PC-3 (cell line): ENCODE measurements at regions not wholly inside any gene's neighbourhood (a gene's known extent, or its start where the extent isn't known, plus 50 kb on each side); places are given as distances from the start of the nearest gene placed in this dataset.

Source experiments
- ATAC-seq: fragments of 200-7000 bp; cut with Tn5 transposase; 2 replicates; pipeline ENCODE4 v1.9.1; 2020; ENCODE audit warnings: mild to moderate bottlenecking, moderate library complexity
- BruUV-seq: library from RNA; stranded (reverse); fragments of 400-500 nt; replicated peaks from 2 replicates; lab custom pipeline; 2021; lab: Mats Ljungman, UMichigan
- CTCF ChIA-PET: fragments of 300-600 bp; sonication (Branson Sonifier 250); formaldehyde crosslinking; loops from one replicate; lab custom pipeline; 2022; ENCODE audit warnings: antibody characterized with exemption; lab: Charles Lee
- POLR2A ChIA-PET: fragments of 300-600 bp; sonication (Branson Sonifier 250); formaldehyde crosslinking; loops from one replicate; lab custom pipeline; 2022; ENCODE audit warnings: antibody characterized with exemption; ENCODE audit not compliant: unreplicated experiment; lab: Charles Lee
- DNase-seq: peaks from one replicate; pipeline ENCODE4 v3.0.0-alpha.2; 2015
- H2AFZ ChIP-seq: fragments of 300-600 bp; sonication (generic); 2 replicates; pipeline ENCODE4 v1.6.0; 2016; ENCODE audit warnings: antibody characterized with exemption, low read length
- H3F3A ChIP-seq: fragments of 300-600 bp; sonication (generic); one replicate; pipeline ENCODE4 v1.6.0; 2017; ENCODE audit warnings: antibody characterized with exemption, low read length, control low read depth, mild to moderate bottlenecking; ENCODE audit not compliant: unreplicated experiment
- H3K27ac ChIP-seq: fragments of 300-600 bp; sonication (generic); 2 replicates; pipeline ENCODE4 v1.5.1; 2016; ENCODE audit warnings: mild to moderate bottlenecking, low read length
- H3K27me3 ChIP-seq: fragments of 300-600 bp; sonication (generic); 2 replicates; pipeline ENCODE4 v1.6.1; 2016; ENCODE audit warnings: low read length, mixed read lengths
- H3K36me3 ChIP-seq: fragments of 300-600 bp; sonication (generic); 2 replicates; pipeline ENCODE4 v1.6.1; 2016; ENCODE audit warnings: low read depth, mixed run types, low read length, mixed read lengths
- H3K4me1 ChIP-seq: fragments of 300-600 bp; sonication (generic); 2 replicates; pipeline ENCODE4 v1.5.1; 2016; ENCODE audit warnings: low read length; ENCODE audit not compliant: insufficient read depth
- H3K4me2 ChIP-seq: fragments of 300-600 bp; sonication (generic); 2 replicates; pipeline ENCODE4 v1.6.0; 2016; ENCODE audit warnings: low read length
- H3K4me3 ChIP-seq: fragments of 300-600 bp; sonication (generic); 2 replicates; pipeline ENCODE4 v1.5.1; 2016; ENCODE audit warnings: mild to moderate bottlenecking, low read length, mixed read lengths
- H3K79me2 ChIP-seq: fragments of 300-600 bp; sonication (generic); 2 replicates; pipeline ENCODE4 v1.6.1; 2017; ENCODE audit warnings: low read length, mixed read lengths
- H3K9ac ChIP-seq: fragments of 300-600 bp; sonication (generic); 2 replicates; pipeline ENCODE4 v1.6.0; 2016; ENCODE audit warnings: mild to moderate bottlenecking, low read length
- H3K9me2 ChIP-seq: fragments of 300-600 bp; sonication (generic); replicated peaks from 2 replicates; pipeline ENCODE4 v1.6.1; 2016; ENCODE audit warnings: mixed run types, low read length, mixed read lengths
- H3K9me3 ChIP-seq: fragments of 300-600 bp; sonication (generic); 2 replicates; pipeline ENCODE4 v1.6.1; 2016; ENCODE audit warnings: low read length, mixed read lengths
- H4K20me1 ChIP-seq: fragments of 300-600 bp; sonication (generic); 2 replicates; pipeline ENCODE4 v1.6.1; 2016; ENCODE audit warnings: low read length, mixed read lengths
- EZH2 ChIP-seq: fragments of 300-600 bp; sonication (generic); IDR thresholded peaks from one replicate; pipeline ENCODE4 v1.6.1; 2017; ENCODE audit warnings: antibody characterized with exemption, mild to moderate bottlenecking, low read length; ENCODE audit not compliant: unreplicated experiment
- EZH2phosphoT487 ChIP-seq: fragments of 300-600 bp; sonication (generic); IDR thresholded peaks from 2 replicates; pipeline ENCODE4 v1.6.1; 2018; ENCODE audit warnings: mild to moderate bottlenecking, antibody characterized with exemption, low read length, borderline replicate concordance
- intact Hi-C: fragments of 100-400 bp; cut with micrococcal nuclease; formaldehyde crosslinking; loops from 2 replicates; pipeline ENCODE4 v1.9.0; 2023
- TF ChIP-seq, protein P1 (sequence below): fragments of 300-600 bp; sonication (generic); conservative IDR thresholded peaks from 2 replicates; pipeline ENCODE4 v1.5.1; 2017; ENCODE audit warnings: antibody characterized with exemption, low read depth, mild to moderate bottlenecking, low read length

DNA sequence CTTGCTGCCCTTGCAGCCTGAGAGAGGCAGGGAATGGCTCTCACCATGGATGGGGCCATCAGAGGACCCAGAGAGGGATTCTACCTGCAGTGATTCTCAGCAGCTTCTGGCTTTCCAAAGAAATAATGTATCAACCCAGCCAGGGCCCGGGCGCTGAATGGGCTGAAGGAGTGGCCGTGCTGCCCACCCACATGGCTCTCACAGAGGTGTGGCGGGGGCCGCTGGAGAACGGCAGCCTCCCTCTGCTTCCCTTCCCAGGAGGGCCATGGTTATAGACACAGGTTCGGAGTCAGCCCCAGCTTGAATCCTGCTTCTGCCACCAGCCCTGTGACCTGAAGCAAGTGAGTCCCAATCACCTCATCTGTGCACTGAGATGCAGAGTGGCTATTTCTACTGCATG lies 82.7 kb downstream of the THAP12 start:
- Histone ChIP-seq H3K4me2 (no peak overlapping the region), H3K9ac (no peak overlapping the region), H3K9me2 (no peaks in the 10 kb centered on the region), H3K27ac (no peak overlapping the region), H3F3A (no peaks in the 10 kb centered on the region), H3K79me2 (no peaks in the 10 kb centered on the region), H3K4me1 (no peaks in the 10 kb centered on the region), H3K27me3 (peaks cover 4% of the 10 kb centered on the region; the same call in 1 of the 2 replicates), H3K9me3 (no peaks in the 10 kb centered on the region), H3K4me3 (no peak overlapping the region), H4K20me1 (no peaks in the 10 kb centered on the region), H2AFZ (no peak overlapping the region), H3K36me3 (no peaks in the 10 kb centered on the region)
- BruUV-seq: no TSS peak
- no peak for TF ChIP-seq EZH2phosphoT487
- TF ChIP-seq, protein P1, sequence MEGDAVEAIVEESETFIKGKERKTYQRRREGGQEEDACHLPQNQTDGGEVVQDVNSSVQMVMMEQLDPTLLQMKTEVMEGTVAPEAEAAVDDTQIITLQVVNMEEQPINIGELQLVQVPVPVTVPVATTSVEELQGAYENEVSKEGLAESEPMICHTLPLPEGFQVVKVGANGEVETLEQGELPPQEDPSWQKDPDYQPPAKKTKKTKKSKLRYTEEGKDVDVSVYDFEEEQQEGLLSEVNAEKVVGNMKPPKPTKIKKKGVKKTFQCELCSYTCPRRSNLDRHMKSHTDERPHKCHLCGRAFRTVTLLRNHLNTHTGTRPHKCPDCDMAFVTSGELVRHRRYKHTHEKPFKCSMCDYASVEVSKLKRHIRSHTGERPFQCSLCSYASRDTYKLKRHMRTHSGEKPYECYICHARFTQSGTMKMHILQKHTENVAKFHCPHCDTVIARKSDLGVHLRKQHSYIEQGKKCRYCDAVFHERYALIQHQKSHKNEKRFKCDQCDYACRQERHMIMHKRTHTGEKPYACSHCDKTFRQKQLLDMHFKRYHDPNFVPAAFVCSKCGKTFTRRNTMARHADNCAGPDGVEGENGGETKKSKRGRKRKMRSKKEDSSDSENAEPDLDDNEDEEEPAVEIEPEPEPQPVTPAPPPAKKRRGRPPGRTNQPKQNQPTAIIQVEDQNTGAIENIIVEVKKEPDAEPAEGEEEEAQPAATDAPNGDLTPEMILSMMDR: no peak
- no peak for TF ChIP-seq EZH2
- ChIA-PET CTCF (no interaction called here), POLR2A (no interaction called here)
- intact Hi-C loops: no loop called here
- ATAC-seq (no peak), DNase-seq (no peak)

DNA sequence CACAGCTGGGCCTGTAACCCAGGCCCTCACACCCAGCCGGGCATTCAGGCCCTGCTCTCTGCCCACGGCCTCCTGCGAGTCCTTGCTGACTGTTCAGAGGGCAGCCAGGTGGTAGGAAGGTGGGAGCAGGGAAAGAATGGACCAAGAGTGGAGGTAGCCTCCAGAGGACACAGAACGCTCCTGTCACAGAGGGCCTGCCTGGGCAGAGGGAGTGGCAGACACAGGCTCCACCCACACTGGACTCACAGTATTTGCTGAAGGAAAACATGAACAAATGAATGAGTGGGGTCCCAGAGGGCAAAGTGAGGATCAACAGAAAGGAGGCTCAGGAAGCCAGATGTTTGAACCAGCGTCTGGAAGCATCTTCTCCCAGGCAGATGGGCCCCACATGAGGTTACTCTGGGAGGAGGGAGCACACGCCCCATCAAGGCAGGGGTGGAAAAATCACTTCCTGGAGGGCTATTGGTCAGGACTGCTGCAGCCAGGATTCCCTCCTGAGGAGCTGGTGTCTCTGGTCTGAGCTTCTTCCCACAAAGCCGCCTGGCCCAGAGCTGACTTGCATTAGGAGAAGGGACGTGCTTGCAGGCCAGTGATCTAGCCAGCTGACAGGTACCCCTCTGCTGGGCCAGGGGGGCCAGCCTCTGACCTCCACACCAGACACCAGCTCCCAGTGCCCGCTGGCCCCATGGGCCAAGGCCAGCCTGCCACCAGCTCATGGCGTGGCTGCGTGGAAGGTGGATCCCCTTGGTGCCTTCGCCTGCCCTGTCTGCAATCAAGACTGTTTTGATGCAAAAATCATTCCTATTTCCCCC lies 84.0 kb downstream of the THAP12 start:
- TF ChIP-seq, protein P1: no peak
- TF ChIP-seq EZH2 (no peak), EZH2phosphoT487 (no peak)
- Histone ChIP-seq H3K27me3 (no peaks in the 10 kb centered on the region), H3K9me3 (no peaks in the 10 kb centered on the region), H3K4me1 (peaks cover under 1% of the 10 kb centered on the region; the same call in 1 of the 2 replicates), H3F3A (no peaks in the 10 kb centered on the region), H4K20me1 (no peaks in the 10 kb centered on the region), H3K9me2 (no peaks in the 10 kb centered on the region), H3K4me2 (no peak overlapping the region), H3K27ac (no peak overlapping the region), H3K79me2 (no peaks in the 10 kb centered on the region), H3K9ac (no peak overlapping the region), H2AFZ (no peak overlapping the region), H3K36me3 (no peaks in the 10 kb centered on the region), H3K4me3 (no peak overlapping the region)
- ChIA-PET POLR2A (no interaction called here), CTCF (no interaction called here)
- no TSS peak for BruUV-seq
- intact Hi-C loops: no loop called here
- DNase-seq: no peak
- ATAC-seq: no peak

DNA sequence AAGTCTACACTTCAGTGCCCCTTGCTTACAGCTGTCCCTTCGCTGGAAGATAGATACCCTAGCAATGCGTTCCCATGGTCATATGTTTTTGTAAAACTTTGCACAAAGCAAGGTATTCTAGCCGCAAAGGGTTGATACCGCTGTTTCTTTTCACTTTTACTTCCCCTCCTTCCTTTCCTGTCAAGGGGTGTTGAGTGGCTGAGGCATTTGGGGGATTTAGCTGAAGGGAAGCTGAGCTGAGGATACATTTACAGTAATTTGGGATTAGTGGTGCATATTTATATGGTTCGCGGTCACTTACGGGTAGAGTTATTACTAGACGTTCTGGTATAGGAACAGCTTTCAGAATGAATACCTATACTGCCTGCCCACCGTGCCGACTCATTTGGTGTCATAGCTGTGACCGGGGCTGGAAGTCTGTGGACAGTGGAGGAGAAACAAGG lies 86.9 kb upstream of the WNT11 start:
- no peaks in the 10 kb centered on the region for H4K20me1 ChIP-seq
- H3K79me2 ChIP-seq: no peaks in the 10 kb centered on the region
- H3K36me3 ChIP-seq: no peaks in the 10 kb centered on the region
- no peaks in the 10 kb centered on the region for H3F3A ChIP-seq
- CTCF ChIA-PET: interaction anchor here (0.6 kb wide), 1 partner anchor 429 kb away, joined by 3 read pairs; no protein-coding TSS in a partner anchor
- no peaks in the 10 kb centered on the region for H3K9me2 ChIP-seq
- no peak overlapping the region for H3K9ac ChIP-seq
- intact Hi-C loops: no loop called here
- H3K4me2 ChIP-seq: no peak overlapping the region
- H3K4me1 ChIP-seq: peaks cover 9% of the 10 kb centered on the region
- no peaks in the 10 kb centered on the region for H3K9me3 ChIP-seq
- TF ChIP-seq EZH2phosphoT487 (no peak), EZH2 (no peak)
- TF ChIP-seq, protein P1: no peak
- POLR2A ChIA-PET: no interaction called here
- no peak overlapping the region for H3K4me3 ChIP-seq
- BruUV-seq: no TSS peak
- no peak for DNase-seq
- no peak overlapping the region for H2AFZ ChIP-seq
- no peak for ATAC-seq
- H3K27me3 ChIP-seq: no peaks in the 10 kb centered on the region
- H3K27ac ChIP-seq: no peak overlapping the region
